HCT116 (cell line): ENCODE measurements at regions not wholly inside any gene's neighbourhood (a gene's known extent, or its start where the extent isn't known, plus 50 kb on each side); places are given as distances from the start of the nearest gene placed in this dataset.

Experiments used
- ATAC-seq: fragments of 200-7000 bp; cut with Tn5 transposase; 2 replicates; pipeline ENCODE4 v1.9.1; 2020; ENCODE audit warnings: mild to moderate bottlenecking, moderate library complexity
- BruUV-seq: library from RNA; stranded (reverse); fragments of 400-500 nt; replicated peaks from 2 replicates; lab custom pipeline; 2021; lab: Mats Ljungman, UMichigan
- CTCF ChIA-PET: fragments of 300-600 bp; sonication (Branson Sonifier 250); formaldehyde crosslinking; loops from one replicate; lab custom pipeline; 2021; ENCODE audit warnings: antibody characterized with exemption; lab: Charles Lee
- POLR2A ChIA-PET: fragments of 300-600, 350-600 bp; sonication (Branson Sonifier 250); formaldehyde crosslinking; loops from one replicate; lab custom pipeline; 2021; ENCODE audit warnings: antibody characterized with exemption; lab: Charles Lee
- RAD21 ChIA-PET, 2 experiments: fragments of 300-600 bp; sonication (Branson Sonifier 250); formaldehyde crosslinking; loops; one replicate each; lab custom pipeline; 2023; ENCODE audit warnings: low total read pairs in 2 of 2; ENCODE audit not compliant: uncharacterized antibody in 2 of 2, unreplicated experiment in 2 of 2, low non-redundant PET in 1 of 2; lab: Charles Lee
- DNase-seq: peaks from one replicate; pipeline ENCODE4 v3.0.0-alpha.2; 2010; ENCODE audit warnings: low read depth, low spot score
- H2AFZ ChIP-seq: fragments of 200-600 bp; shearing (Covaris generic), sonication (generic); 2 replicates; pipeline ENCODE4 v1.6.1; 2017; ENCODE audit warnings: low read depth, mixed run types, mixed read lengths, antibody characterized with exemption, low read length; ENCODE audit not compliant: poor library complexity, severe bottlenecking
- H3K27ac ChIP-seq: 2 replicates; pipeline ENCODE4 v1.5.1; 2012; ENCODE audit warnings: low read depth, low read length
- H3K27me3 ChIP-seq: fragments of 200-600 bp; sonication (generic); 2 replicates; pipeline ENCODE4 v1.6.1; 2016; ENCODE audit warnings: mixed run types, low read length, mixed read lengths; ENCODE audit not compliant: insufficient read depth
- H3K36me3 ChIP-seq, 2 experiments: fragments of 200-500 bp in 1 of 2; fragments of 200-600 bp in 1 of 2; sonication (Bioruptor generic) in 1 of 2; sonication (generic) in 1 of 2; 2 replicates each; pipeline versions ENCODE4 v1.5.1 to v1.6.1; 2014 to 2016; ENCODE audit warnings: low read length in 2 of 2, inconsistent platforms in 1 of 2, mixed read lengths in 1 of 2, mixed run types in 1 of 2; ENCODE audit not compliant: insufficient read depth in 2 of 2, control insufficient read depth in 1 of 2
- H3K4me1 ChIP-seq, 2 experiments: fragments of 200-600 bp in 1 of 2; sonication (generic) in 1 of 2; 2 replicates each; pipeline versions ENCODE4 v1.5.1 to v1.6.1; 2012 to 2017; ENCODE audit warnings: low read length in 2 of 2, inconsistent platforms in 1 of 2, mild to moderate bottlenecking in 1 of 2, mixed read lengths in 1 of 2, mixed run types in 1 of 2, moderate library complexity in 1 of 2; ENCODE audit not compliant: insufficient read depth in 2 of 2, control insufficient read depth in 1 of 2
- H3K4me2 ChIP-seq: fragments of 200-600 bp; sonication (generic); 2 replicates; pipeline ENCODE4 v1.6.1; 2017; ENCODE audit warnings: mixed run types, low read length, mixed read lengths
- H3K4me3 ChIP-seq, 2 experiments: fragments of 200-600 bp in 1 of 2; sonication (generic) in 1 of 2; replicated peaks in 1 of 2; 2 replicates each; pipeline ENCODE4 v1.5.1; 2011 to 2016; ENCODE audit warnings: low read length in 2 of 2, control low read depth in 1 of 2, low read depth in 1 of 2, mild to moderate bottlenecking in 1 of 2, mixed read lengths in 1 of 2, mixed run types in 1 of 2
- H3K79me2 ChIP-seq: fragments of 200-600 bp; sonication (generic); 2 replicates; pipeline ENCODE4 v1.6.1; 2017; ENCODE audit warnings: mild to moderate bottlenecking, mixed run types, low read length, moderate library complexity, mixed read lengths; ENCODE audit not compliant: insufficient read depth
- H3K9ac ChIP-seq: fragments of 200-600 bp; sonication (generic); 2 replicates; pipeline ENCODE4 v1.6.1; 2016; ENCODE audit warnings: low read length, mixed read lengths
- H3K9me2 ChIP-seq: fragments of 200-600 bp; sonication (generic), shearing (Covaris generic); 2 replicates; pipeline ENCODE4 v1.6.1; 2017; ENCODE audit warnings: mixed run types, mild to moderate bottlenecking, moderate library complexity; ENCODE audit not compliant: insufficient read depth
- H3K9me3 ChIP-seq, 2 experiments: fragments of 200-500 bp in 1 of 2; fragments of 200-600 bp in 1 of 2; sonication (Bioruptor generic) in 1 of 2; sonication (generic) in 1 of 2; 2 replicates each; pipeline ENCODE4 v1.6.1; 2014 to 2017; ENCODE audit warnings: low read length in 2 of 2, mixed read lengths in 2 of 2, inconsistent platforms in 1 of 2, low read depth in 1 of 2, mild to moderate bottlenecking in 1 of 2, mixed run types in 1 of 2, moderate library complexity in 1 of 2; ENCODE audit not compliant: control insufficient read depth in 1 of 2, insufficient read depth in 1 of 2
- H4K20me1 ChIP-seq: fragments of 200-600 bp; sonication (generic), shearing (Covaris generic); 2 replicates; pipeline ENCODE4 v1.6.1; 2017; ENCODE audit warnings: mixed run types, mild to moderate bottlenecking, moderate library complexity; ENCODE audit not compliant: insufficient read depth
- ATF3 ChIP-seq: IDR thresholded peaks from 2 replicates; pipeline ENCODE4 v1.6.1; 2012
- CBX3 ChIP-seq: IDR thresholded peaks from 2 replicates; pipeline ENCODE4 v1.6.1; 2012; ENCODE audit warnings: low read depth
- CTCF ChIP-seq, 3 experiments: fragments of 200-600 bp in 1 of 3; sonication (generic) in 1 of 3; IDR thresholded peaks in 2 of 3; conservative IDR thresholded peaks in 1 of 3; 2 replicates each; pipeline ENCODE4 v1.5.1; 2012 to 2017; ENCODE audit warnings: low read depth in 2 of 3, low read length in 2 of 3, antibody characterized with exemption in 1 of 3, borderline replicate concordance in 1 of 3, control low read depth in 1 of 3, mild to moderate bottlenecking in 1 of 3, mixed read lengths in 1 of 3, mixed run types in 1 of 3, moderate library complexity in 1 of 3; ENCODE audit not compliant: insufficient read depth in 1 of 3
- REST ChIP-seq: IDR thresholded peaks from 2 replicates; pipeline ENCODE4 v1.6.1; 2012; ENCODE audit warnings: low read depth
- ZBTB33 ChIP-seq: IDR thresholded peaks from 2 replicates; pipeline ENCODE4 v1.6.1; 2011; ENCODE audit warnings: mild to moderate bottlenecking, low read length, moderate library complexity; ENCODE audit not compliant: insufficient replicate concordance; ENCODE audit errors: extremely low read depth
- ZFX ChIP-seq: fragments of 450-650 bp; IDR thresholded peaks from 2 replicates; pipeline ENCODE4 v1.6.1; 2017
- intact Hi-C: fragments of 100-400 bp; cut with micrococcal nuclease; formaldehyde crosslinking; loops from 2 replicates; pipeline ENCODE4 v1.10.0; 2022

- ChIA-PET RAD21 (no interaction called here), CTCF (no interaction called here)
- Histone ChIP-seq H3K79me2 (no peaks in the 10 kb centered on the region), H3K27ac (no peak overlapping the region), H3K9me2 (no peaks in the 10 kb centered on the region), H3K9me3 (no peaks in the 10 kb centered on the region; a peak in 1 of 4 replicates)
- no peak for TF ChIP-seq ZFX
- no peak for TF ChIP-seq ATF3
- TF ChIP-seq CBX3: no peak
- no peak for TF ChIP-seq ZBTB33
- TF ChIP-seq REST: no peak
- TF ChIP-seq CTCF (IDR thresholded peaks at IDR 0.05 in 2 of 3, conservative IDR thresholded peaks at IDR 0.05 in 1 of 3; ENCODE audit: borderline replicate concordance in 1 of 3, insufficient read depth in 1 of 3, low read depth in 2 of 3, low read length in 2 of 3): peak in 2 of 3 experiments; percentile 27 to 28; a peak in 3 of 6 replicates
- TF ChIP-seq, all 23 proteins: peak for 1
- Histone ChIP-seq H3K27me3 (0 out of 2 replicates have a peak, but pooled peaks cover 3% of the 10 kb centered on the region), H3K4me3 (no peak overlapping the region), H2AFZ (no peak overlapping the region), H3K4me1 (no peaks in the 10 kb centered on the region), H3K4me2 (no peak overlapping the region), H3K9ac (no peak overlapping the region), H3K36me3 (no peaks in the 10 kb centered on the region), H4K20me1 (no peaks in the 10 kb centered on the region)
- intact Hi-C loops: no loop called here
- ATAC-seq (no peak; the same call in 1 of the 2 replicates), DNase-seq (no peak)
- POLR2A ChIA-PET: no interaction called here
- no TSS peak for BruUV-seq
Measured at GRCh38 chr15:31953478-31953877, 76.8 kb upstream of the CHRNA7 start.
